Esophagus muscularis mucosa (tissue), 4 donors: ENCODE measurements at regions not wholly inside any gene's neighbourhood (a gene's known extent, or its start where the extent isn't known, plus 50 kb on each side); places are given as distances from the start of the nearest gene placed in this dataset.

Source experiments
- DNase-seq: peaks from one replicate; pipeline ENCODE4 v3.0.0-alpha.2; 2017; ENCODE audit errors: extremely low spot score
- H3K27ac ChIP-seq, 4 donors: fragments of 200-600 bp; sonication (generic); replicated peaks in 1 of 4; 1 replicate in 3 of 4; 2 replicates in 1 of 4; pipeline ENCODE4 v1.5.1; 2016 to 2019; ENCODE audit warnings: mild to moderate bottlenecking in 1 of 4
- H3K27me3 ChIP-seq, 4 donors: fragments of 200-600 bp; sonication (generic); one replicate each; pipeline versions ENCODE4 v1.5.1 to v1.6.0; 2016 to 2019
- H3K36me3 ChIP-seq, 4 donors: fragments of 200-600 bp; sonication (generic); one replicate each; pipeline ENCODE4 v1.5.1; 2016 to 2019
- H3K4me1 ChIP-seq, 4 donors: fragments of 200-600 bp; sonication (generic); one replicate each; pipeline ENCODE4 v1.5.1; 2016 to 2019
- H3K4me3 ChIP-seq, 4 donors: fragments of 200-600 bp; sonication (generic); 1 replicate in 2 of 4; 2 replicates in 2 of 4; pipeline ENCODE4 v1.5.1; 2016 to 2019; ENCODE audit warnings: mild to moderate bottlenecking in 4 of 4, moderate library complexity in 1 of 4
- H3K9me3 ChIP-seq, 4 donors: fragments of 200-600 bp; sonication (generic); 1 replicate in 3 of 4; 2 replicates in 1 of 4; pipeline ENCODE4 v1.5.1; 2016 to 2019
- CTCF ChIP-seq, 3 experiments: fragments of 200-600 bp in 2 of 3; fragments of 450-650 bp in 1 of 3; sonication (generic) in 2 of 3; IDR thresholded peaks; one replicate each; pipeline ENCODE4 v1.5.1; 2017 to 2019; ENCODE audit warnings: antibody characterized with exemption in 3 of 3, mild to moderate bottlenecking in 2 of 3, moderate library complexity in 1 of 3
- EP300 ChIP-seq: sonication (generic); formaldehyde crosslinking; IDR thresholded peaks from one replicate; pipeline ENCODE4 v1.6.1; 2017; ENCODE audit warnings: antibody characterized with exemption
- POLR2A ChIP-seq: fragments of 450-650 bp; IDR thresholded peaks from one replicate; pipeline ENCODE4 v1.6.1; 2017; ENCODE audit warnings: antibody characterized with exemption, moderate library complexity, mild to moderate bottlenecking, low read depth
- POLR2AphosphoS5 ChIP-seq, 2 donors: sonication (generic); formaldehyde crosslinking; IDR thresholded peaks; one replicate each; pipeline ENCODE4 v1.6.1; 2017; ENCODE audit warnings: antibody characterized with exemption in 2 of 2
- WGBS: methylation state at CpG from one replicate; pipeline ENCODE4 v1.1.5; 2018; 5-methylcytosine and 5-hydroxymethylcytosine counted together
- intact Hi-C: fragments of 100-400 bp; cut with DNase I; formaldehyde crosslinking; loops from one replicate; pipeline ENCODE4 v1.15.1; 2023

GRCh38 chr6:760982-761955 is 68.3 kb upstream of the EXOC2 start:
- no peak overlapping the region for H3K27ac ChIP-seq
- no peaks in the 10 kb centered on the region for H3K27me3 ChIP-seq
- no peaks in the 10 kb centered on the region for H3K4me1 ChIP-seq
- 91% methylated on average over 47 of the region's 48 CpGs for WGBS
- H3K9me3 ChIP-seq, result no peaks in the 10 kb centered on the region
- intact Hi-C loops, result no loop called here
- no peak overlapping the region for H3K4me3 ChIP-seq
- TF ChIP-seq POLR2AphosphoS5 (IDR thresholded peaks at IDR 0.05) (no peak), CTCF (IDR thresholded peaks at IDR 0.05) (no peak), POLR2A (no peak), EP300 (no peak)
- no peak for DNase-seq
- no peaks in the 10 kb centered on the region for H3K36me3 ChIP-seq

DNA sequence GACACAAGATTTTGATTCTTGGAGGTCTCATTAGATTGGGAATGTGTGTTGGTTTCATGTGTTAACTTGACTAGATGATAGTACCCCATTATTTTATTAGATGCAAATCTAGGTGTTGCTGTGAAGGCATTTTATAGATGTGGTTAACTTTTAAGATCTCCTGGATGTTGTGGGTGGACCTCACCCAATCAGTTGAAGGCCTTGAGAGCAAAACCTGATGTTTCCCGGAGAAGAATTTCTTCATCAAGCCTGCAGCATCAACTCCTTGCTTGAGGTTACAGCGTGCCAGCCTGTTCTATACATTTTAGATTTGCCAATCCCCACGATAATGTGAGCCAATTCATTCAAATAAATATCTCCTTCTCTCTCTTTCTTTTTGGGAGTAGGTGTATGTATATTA is 66.8 kb upstream of the EXOC2 start:
- Histone ChIP-seq H3K4me3 (no peak overlapping the region), H3K27me3 (no peaks in the 10 kb centered on the region), H3K9me3 (no peaks in the 10 kb centered on the region), H3K36me3 (no peaks in the 10 kb centered on the region), H3K4me1 (no peaks in the 10 kb centered on the region), H3K27ac (no peak overlapping the region)
- DNase-seq, result no peak
- intact Hi-C loops, result no loop called here
- TF ChIP-seq EP300, result no peak
- no peak for TF ChIP-seq POLR2A
- WGBS, result 97% methylated on average over 3 of the region's 3 CpGs

DNA sequence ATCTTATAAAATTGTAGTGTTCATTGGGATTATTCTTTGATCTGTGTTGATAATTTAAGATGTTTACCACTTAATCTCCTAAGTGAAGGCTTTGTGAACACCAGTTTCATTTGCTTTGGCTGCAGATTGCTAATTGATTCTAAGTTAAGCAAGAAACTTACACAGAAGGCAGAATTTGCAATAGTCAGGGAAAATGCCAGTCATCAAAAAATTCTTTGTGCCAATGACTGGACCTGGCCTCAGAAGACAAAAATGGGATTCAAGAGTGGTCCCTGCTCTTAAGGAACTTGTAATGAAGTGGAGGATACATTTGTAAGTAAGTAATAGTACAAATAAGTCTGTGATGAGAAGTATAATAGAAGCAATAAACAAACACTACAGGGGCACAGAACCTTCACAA is 63.3 kb upstream of the EXOC2 start:
- no peak overlapping the region for H3K4me3 ChIP-seq
- no peaks in the 10 kb centered on the region for H3K36me3 ChIP-seq
- intact Hi-C loops, result no loop called here
- H3K9me3 ChIP-seq, result no peaks in the 10 kb centered on the region
- TF ChIP-seq EP300 (no peak), CTCF (IDR thresholded peaks at IDR 0.05) (no peak), POLR2AphosphoS5 (IDR thresholded peaks at IDR 0.05) (no peak), POLR2A (no peak)
- H3K27me3 ChIP-seq, result no peaks in the 10 kb centered on the region
- DNase-seq, result no peak
- H3K4me1 ChIP-seq, result no peaks in the 10 kb centered on the region
- no peak overlapping the region for H3K27ac ChIP-seq

GRCh38 chr6:754202-754601 is 61.3 kb upstream of the EXOC2 start:
- no peak for DNase-seq
- Histone ChIP-seq H3K9me3 (no peaks in the 10 kb centered on the region), H3K27me3 (no peaks in the 10 kb centered on the region), H3K4me1 (no peaks in the 10 kb centered on the region), H3K36me3 (no peaks in the 10 kb centered on the region), H3K27ac (no peak overlapping the region), H3K4me3 (no peak overlapping the region)
- TF ChIP-seq EP300 (no peak), POLR2A (no peak), CTCF (IDR thresholded peaks at IDR 0.05) (no peak), POLR2AphosphoS5 (IDR thresholded peaks at IDR 0.05) (no peak)
- intact Hi-C loops, result no loop called here
- 73% methylated on average over 3 of the region's 3 CpGs for whole genome bisulfite sequencing

- H3K9me3 ChIP-seq, result no peaks in the 10 kb centered on the region
- no peaks in the 10 kb centered on the region for H3K27me3 ChIP-seq
- H3K36me3 ChIP-seq, result no peaks in the 10 kb centered on the region
- no peak for DNase-seq
- WGBS, result 94% methylated on average over 3 of the region's 3 CpGs
- H3K27ac ChIP-seq, result no peak overlapping the region
- TF ChIP-seq EP300, result no peak
- no peak for TF ChIP-seq POLR2AphosphoS5 (IDR thresholded peaks at IDR 0.05)
- no peak for TF ChIP-seq CTCF (IDR thresholded peaks at IDR 0.05)
- TF ChIP-seq POLR2A, result no peak
- no peaks in the 10 kb centered on the region for H3K4me1 ChIP-seq
- H3K4me3 ChIP-seq, result no peak overlapping the region
- intact Hi-C loops, result no loop called here
These were observed 60.5 kb upstream of the EXOC2 start for GRCh38 chr6:753486-753885.
